ENCODE measurements at regions not wholly inside any gene's neighbourhood (a gene's known extent, or its start where the extent isn't known, plus 50 kb on each side); places are given as distances from the start of the nearest gene placed in this dataset.
"Not testable (repeated sequence)": the region's sequence is repeated elsewhere in the genome, so short reads cannot be mapped to it uniquely, and the experiment has no call there.

- FAIRE-seq = no peak
Measured at GRCh38 chr3:177306252-177306651, 109.0 kb upstream of the TBL1XR1 start.

- no peak for FAIRE-seq
Measured at GRCh38 chr3:177307391-177307790, 110.1 kb upstream of the TBL1XR1 start.

DNA sequence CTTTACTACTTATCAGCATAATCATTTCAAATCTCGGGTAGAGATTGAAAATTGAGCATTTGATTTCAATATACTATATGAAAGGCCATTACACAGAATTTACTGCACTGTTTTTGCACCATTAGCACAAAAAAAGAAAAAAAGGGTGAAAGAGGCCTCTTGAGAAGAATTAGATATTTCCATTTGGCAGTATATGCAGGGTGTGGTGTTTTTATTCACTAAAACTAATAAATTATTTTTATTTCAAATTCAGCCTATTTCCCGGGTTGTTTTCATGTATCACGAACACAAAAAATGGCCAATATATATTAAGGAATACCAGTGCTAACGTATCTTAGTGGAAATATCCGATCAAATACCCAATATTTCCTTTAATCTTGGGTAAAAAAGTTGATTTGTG is 110.5 kb upstream of the TBL1XR1 start:
- no peak for FAIRE-seq

DNA sequence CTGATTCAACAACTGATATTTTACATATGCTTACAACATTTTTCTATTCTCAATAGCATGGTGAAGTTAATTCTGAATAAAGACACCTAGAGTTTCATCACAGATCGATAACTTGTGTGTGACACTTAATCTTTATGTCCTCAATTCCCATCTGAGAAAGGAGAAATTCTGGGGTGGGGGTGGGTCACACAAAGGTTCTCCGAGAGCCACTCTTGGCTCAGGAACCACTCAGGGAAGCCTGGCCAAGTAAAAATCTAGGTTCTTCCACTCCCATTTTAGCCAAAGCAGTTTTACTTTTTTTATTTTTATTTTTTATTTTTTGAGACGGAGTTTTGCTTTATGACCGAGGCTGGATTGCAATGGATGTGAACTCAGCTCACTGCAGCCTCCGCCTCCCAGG is 111.0 kb upstream of the TBL1XR1 start:
- FAIRE-seq = no peak

DNA sequence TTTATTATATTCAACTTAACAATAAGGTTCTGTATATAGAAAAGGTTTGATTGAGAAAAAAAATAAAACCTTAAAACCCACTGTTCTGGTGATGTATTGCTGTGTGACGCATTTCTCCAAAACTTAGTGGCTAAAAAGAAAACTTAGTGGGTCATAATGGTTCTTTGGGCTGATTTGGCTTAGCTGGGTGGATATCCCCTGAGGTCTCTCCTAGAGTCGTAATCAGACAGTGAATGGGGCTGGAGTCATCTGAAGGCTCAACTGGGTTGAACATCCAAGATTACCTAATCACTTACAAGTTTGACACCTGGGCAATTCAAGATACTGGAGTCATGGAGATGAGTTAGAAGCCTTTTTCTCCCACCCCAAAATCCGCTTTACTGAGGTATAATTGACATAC is 111.6 kb upstream of the TBL1XR1 start:
- FAIRE-seq = no peak

DNA sequence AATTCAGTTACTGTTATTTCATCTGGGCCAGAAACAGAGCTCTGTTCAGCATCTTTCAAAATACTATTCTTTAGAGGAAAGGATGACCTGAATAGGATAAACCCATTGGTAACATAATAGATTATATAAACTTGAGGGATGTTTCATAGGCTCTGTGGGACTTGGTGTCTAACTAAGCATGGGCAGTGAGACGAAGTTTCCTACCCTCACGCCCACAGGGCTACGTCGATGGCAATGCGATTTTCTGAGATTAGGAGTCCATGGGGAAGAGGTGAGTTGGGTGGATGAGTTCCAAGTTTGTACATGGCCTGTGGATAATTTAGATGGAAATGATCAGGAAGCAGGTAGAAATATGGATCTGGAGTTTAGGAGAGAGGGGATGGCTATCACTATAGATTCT is 115.2 kb upstream of the TBL1XR1 start:
- FAIRE-seq = no peak

DNA sequence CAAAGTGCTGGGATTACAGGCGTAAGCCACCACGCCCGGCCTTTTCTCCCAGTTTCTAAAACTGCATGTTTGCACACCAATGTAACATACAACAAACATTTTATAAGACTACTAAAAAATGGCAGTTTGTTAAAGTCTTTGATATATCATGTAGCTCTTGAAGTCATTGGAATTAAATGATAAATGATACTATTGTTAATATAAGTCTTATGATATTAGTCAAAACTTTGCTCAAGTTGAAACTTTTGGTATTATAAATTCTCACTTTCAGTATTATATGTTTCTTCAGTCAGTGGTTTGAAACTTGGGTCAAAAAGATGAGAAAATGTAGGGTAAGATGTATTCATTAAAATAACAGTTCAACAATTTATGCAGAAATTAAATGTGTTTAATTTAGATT is 117.6 kb upstream of the TBL1XR1 start:
- FAIRE-seq = no peak

- FAIRE-seq = no peak
Measured at GRCh38 chr3:177317247-177317646, 120.0 kb upstream of the TBL1XR1 start.

DNA sequence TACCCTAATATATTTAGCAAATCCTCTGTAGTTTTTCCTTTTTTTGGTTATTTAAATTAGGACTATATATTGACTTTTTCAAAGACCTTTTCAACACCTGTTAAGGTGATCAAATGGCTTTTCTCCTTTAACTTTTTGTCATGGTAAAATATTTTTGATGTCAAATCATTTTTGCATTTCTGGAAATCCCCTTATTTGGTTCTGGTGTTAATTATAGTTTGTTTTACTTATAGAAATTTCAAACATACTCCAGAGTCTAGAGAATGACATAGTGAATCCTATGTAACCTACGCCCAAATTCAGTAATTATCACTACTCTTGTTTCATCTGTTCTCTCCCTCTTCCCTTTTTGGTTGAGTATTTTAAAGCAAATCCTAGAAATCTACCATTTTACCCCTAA is 121.3 kb upstream of the TBL1XR1 start:
- no peak for FAIRE-seq

DNA sequence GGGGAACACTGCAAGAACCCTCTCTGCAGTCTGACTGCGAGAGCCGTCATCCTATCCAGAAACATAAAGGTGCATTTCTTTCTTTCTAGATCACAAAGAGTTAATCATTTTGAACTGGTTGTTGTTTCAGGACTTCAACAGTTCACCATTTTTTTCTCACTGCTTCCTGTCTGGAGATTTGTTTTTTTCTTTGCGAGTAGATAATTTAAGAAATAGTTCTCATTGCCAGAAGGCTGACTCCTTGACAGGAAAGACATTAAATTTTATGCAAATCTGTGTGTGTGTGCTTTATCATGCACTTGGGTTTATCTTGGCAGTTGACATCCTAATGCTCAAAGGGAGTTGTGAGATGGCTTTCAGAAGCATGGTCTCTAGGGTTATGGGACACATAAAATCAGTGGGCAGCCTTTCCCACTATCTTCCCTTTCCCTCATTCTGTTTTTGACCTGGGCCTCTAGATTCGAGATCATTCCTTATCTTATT is 123.5 kb upstream of the TBL1XR1 start:
- no peak for FAIRE-seq

DNA sequence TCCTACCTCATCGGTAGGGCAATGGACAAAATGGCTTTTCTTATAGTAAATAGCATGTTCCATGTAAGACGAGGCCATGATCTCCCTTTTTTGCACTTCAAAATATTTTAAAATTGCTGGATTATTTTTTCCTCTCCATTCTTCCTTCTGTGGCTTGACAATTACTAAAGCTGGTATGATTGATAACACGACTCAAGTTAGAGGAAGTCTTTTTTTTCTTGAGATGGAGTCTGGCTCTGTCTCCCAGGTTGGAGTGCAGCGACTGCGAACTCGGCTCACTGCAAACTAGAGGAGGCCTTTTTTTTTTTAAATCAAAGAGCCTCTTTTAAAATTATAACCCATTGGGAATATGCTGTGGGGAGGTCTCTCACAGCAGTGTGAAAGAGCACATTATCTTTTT is 124.5 kb upstream of the TBL1XR1 start:
- no peak for FAIRE-seq

- no peak for FAIRE-seq
Measured at GRCh38 chr3:177322881-177323280, 125.6 kb upstream of the TBL1XR1 start.

- FAIRE-seq = no peak
Measured at GRCh38 chr3:177329854-177330253, 132.6 kb upstream of the TBL1XR1 start.

DNA sequence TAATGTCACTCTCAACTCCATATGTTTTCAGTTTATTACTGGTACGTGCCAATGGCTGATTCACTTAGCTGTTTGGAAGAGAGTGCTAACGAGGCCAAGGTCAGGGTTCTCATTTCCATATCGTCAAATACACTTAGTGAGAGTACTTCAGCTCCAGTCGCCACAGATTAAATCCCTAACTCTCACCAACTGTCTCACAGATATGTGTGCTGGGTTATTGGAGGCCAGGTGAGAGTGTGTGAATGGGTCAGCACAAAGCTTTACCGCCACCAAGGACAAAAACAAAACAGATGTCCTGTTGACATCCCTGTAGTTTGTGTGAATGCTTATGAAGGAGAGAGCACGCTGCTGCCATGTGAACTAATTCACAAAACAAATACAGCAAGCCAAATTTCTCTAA is 133.5 kb upstream of the TBL1XR1 start:
- no peak for FAIRE-seq

DNA sequence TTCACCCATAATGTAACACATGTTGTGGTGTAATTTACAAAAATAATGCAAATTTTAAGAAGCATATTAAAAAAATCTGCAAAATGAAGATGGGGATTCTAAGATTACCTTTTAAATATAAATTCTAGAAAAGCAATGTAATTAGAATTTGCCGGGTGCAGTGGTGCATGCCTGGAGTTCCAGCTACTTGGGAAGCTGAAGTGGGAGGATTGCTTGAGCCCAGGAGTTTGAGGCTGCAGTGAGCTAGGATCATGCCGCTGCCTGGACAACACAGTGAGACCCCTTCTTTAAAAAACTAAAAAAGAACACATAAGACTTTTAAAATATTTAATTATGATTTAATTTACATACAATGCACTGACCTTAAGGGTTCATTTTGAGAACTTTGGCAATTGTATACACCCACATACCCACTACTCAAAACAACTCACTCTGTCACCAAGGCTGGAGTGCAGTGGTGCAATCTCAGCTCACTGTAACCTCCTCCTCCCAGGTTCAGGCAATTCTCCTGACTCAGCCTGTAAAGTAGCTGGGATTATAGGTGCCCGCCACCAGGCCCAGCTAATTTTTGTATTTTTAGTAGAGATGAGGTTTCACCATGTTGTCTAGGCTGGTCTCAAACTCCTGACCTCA is 134.0 kb upstream of the TBL1XR1 start:
- FAIRE-seq = no peak

- FAIRE-seq = no peak
Measured at GRCh38 chr3:177332955-177333354, 135.7 kb upstream of the TBL1XR1 start.

GRCh38 chr3:177333533-177334520 is 136.5 kb upstream of the TBL1XR1 start:
- FAIRE-seq = no peak

GRCh38 chr3:177334803-177335202 is 137.5 kb upstream of the TBL1XR1 start:
- no peak for FAIRE-seq

GRCh38 chr3:177335728-177336127 is 138.4 kb upstream of the TBL1XR1 start:
- FAIRE-seq = no peak

GRCh38 chr3:177336873-177337450 is 139.7 kb upstream of the TBL1XR1 start:
- FAIRE-seq = no peak

DNA sequence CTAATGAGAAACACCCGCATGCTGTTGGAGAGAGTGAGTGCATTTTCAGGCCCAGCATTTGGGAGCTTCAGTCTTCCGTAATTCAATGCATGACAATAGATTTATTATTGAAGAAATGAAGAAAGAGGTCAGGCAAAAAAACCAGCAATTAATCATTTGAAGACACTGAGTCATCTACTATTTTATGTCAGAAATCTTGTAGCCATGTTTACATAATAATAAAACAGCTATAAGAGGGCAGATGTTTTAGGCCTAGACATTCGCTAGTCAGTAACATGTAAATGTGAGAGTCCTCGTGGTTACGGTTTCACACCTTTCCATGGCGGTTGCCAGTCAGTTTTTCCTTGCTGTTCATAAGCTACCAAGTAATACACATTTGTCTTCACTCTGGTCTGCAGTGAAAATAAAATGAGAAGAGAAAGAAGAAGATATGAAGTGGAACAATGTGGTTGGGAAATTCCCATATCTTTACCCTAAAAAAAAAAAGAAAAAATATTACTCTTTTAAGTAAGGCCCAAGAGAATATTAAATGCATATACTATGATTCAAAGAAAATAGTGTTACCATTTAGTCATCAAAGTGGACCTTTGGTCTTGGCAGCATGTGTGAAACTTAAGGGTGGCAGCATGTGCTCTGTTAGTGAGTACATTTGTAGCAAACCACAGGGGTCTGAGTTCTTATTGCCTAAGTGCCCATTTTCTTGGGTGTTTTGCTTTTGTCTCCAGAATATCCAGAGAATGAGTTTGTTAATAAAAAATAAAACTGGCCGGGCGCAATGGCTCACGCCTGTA is 140.5 kb upstream of the TBL1XR1 start:
- FAIRE-seq = no peak

DNA sequence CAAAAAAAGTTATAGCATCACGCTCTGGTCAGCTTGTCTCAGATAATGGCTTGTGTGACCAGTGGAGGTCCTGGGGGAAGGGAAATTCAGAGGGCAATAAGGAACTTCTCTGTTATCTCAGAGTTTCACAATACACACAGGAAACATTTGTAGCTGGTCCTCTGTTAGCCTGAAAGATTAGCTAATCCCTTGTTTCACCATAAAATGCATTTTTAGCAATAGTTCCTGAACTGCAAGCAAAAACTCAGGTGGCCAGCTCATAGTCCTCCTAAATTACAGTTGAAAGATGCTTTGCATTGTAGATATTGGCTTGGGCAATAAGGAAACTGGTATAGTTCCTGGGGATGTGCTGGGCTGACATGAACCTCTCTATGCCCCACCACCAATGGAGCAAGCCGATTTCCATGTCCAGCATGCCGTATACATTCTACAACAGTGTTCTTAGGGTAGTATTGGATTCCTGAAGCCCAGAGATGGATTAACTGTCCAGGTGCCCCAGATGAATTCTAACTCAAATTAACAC is 141.5 kb upstream of the TBL1XR1 start:
- FAIRE-seq = no peak

GRCh38 chr3:177339220-177339703 is 142.0 kb upstream of the TBL1XR1 start:
- FAIRE-seq = not testable (repeated sequence)

Data from A204.1 (cell line).